Suprapubic skin (tissue), 3 donors: ENCODE measurements at regions not wholly inside any gene's neighbourhood (a gene's known extent, or its start where the extent isn't known, plus 50 kb on each side); places are given as distances from the start of the nearest gene placed in this dataset.

Experiments used
- POLR2A ChIP-seq, 2 donors: fragments of 450-650 bp; IDR thresholded peaks; one replicate each; pipeline ENCODE4 v1.6.1; 2017; ENCODE audit warnings: antibody characterized with exemption in 2 of 2, mild to moderate bottlenecking in 2 of 2, moderate library complexity in 2 of 2
- TF ChIP-seq, protein P1 (sequence below), 2 donors: fragments of 200-600 bp in 1 of 2; fragments of 450-650 bp in 1 of 2; sonication (generic) in 1 of 2; IDR thresholded peaks; one replicate each; pipeline ENCODE4 v1.5.1; 2016 to 2019; ENCODE audit warnings: antibody characterized with exemption in 2 of 2, mild to moderate bottlenecking in 1 of 2, moderate library complexity in 1 of 2

DNA sequence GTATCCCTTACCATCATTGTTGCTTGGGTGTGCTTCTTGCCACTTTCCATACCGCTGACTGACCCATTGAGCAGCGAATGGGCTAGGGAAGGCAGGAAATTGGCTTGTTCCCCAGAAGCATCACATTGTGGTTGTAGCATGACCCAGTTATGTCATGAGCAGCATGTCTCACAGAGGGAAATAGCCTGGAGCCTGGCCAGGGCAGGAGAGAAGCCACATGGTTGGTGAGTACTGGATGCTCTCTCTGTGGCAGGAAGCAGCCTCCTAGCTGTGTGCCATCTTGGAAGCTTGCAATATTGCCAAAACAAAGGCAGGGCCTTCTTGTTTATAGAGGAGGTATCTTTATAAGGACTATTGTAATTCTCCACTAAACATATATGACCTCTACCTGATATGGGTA is 482.6 kb downstream of the PIK3C3 start:
- TF ChIP-seq POLR2A (IDR thresholded peaks at IDR 0.05), result no peak
- TF ChIP-seq, protein P1, sequence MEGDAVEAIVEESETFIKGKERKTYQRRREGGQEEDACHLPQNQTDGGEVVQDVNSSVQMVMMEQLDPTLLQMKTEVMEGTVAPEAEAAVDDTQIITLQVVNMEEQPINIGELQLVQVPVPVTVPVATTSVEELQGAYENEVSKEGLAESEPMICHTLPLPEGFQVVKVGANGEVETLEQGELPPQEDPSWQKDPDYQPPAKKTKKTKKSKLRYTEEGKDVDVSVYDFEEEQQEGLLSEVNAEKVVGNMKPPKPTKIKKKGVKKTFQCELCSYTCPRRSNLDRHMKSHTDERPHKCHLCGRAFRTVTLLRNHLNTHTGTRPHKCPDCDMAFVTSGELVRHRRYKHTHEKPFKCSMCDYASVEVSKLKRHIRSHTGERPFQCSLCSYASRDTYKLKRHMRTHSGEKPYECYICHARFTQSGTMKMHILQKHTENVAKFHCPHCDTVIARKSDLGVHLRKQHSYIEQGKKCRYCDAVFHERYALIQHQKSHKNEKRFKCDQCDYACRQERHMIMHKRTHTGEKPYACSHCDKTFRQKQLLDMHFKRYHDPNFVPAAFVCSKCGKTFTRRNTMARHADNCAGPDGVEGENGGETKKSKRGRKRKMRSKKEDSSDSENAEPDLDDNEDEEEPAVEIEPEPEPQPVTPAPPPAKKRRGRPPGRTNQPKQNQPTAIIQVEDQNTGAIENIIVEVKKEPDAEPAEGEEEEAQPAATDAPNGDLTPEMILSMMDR (IDR thresholded peaks at IDR 0.05), result no peak
